ENCODE measurements at regions not wholly inside any gene's neighbourhood (a gene's known extent, or its start where the extent isn't known, plus 50 kb on each side); places are given as distances from the start of the nearest gene placed in this dataset.
"Not testable (repeated sequence)": the region's sequence is repeated elsewhere in the genome, so short reads cannot be mapped to it uniquely, and the experiment has no call there.

DNA sequence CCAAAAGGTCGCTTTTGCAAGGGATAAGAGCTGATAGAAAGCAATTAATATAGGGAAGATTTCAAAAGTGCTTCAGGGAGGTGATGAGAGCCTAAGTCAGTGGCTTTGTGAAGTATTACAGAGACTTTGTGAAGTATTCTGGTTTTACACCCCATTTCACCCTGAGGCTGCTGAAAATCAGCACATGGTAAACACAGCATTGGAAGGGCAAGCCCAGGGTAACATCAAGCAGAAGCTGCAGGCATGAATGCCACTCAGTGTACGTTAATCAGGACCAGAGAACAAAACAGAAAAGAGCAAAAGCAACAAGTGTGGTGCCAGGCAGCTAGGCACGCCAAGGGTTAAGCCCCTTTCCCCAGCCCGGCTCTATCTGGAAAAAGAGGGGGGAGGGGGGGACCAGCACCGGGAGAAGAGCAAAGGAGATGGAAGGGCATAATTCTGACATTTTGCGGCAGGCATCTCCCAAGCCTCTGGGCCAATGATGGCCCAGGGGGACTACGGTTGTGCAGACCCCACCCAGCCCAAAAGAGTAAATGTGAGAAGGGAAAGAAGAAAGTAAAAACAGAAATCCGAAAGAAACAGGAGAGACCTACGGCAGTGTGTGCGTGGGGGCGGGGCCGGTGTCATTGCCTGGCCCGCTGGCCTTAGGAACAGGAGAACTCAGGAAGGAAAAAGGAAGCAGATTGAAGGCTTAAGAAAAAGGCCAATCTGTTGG, 58.9 kb downstream of the DHRS2 start:
- no peak for DNase-seq

DNA sequence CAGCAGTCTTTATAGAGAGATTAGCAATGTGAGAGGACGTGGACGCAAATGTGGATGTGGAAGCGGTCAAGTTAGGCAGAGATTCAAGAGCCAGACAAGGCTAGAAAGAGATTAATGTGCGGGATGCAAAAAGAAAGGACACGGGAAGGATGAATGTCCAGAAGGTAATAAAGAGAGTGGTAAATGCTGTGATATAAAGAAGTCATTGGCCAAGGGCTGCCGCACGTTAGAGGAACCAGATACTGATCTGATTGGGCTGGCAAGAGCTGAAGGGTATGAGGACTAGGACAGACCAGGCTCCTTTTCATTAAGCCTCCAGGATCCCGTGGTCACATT, 59.5 kb downstream of the DHRS2 start:
- DNase-seq, result no peak

GRCh38 chr14:23696701-23697239, 60.6 kb downstream of the DHRS2 start:
- no peak for DNase-seq

- no peak for DNase-seq
Measured at GRCh38 chr14:23697680-23698079, 61.5 kb downstream of the DHRS2 start.

GRCh38 chr14:23702656-23703426, 66.7 kb downstream of the DHRS2 start:
- no peak for DNase-seq

GRCh38 chr14:23704890-23705289, 68.7 kb downstream of the DHRS2 start:
- no peak for DNase-seq

GRCh38 chr14:23707415-23707814, 71.3 kb downstream of the DHRS2 start:
- DNase-seq, result no peak

DNA sequence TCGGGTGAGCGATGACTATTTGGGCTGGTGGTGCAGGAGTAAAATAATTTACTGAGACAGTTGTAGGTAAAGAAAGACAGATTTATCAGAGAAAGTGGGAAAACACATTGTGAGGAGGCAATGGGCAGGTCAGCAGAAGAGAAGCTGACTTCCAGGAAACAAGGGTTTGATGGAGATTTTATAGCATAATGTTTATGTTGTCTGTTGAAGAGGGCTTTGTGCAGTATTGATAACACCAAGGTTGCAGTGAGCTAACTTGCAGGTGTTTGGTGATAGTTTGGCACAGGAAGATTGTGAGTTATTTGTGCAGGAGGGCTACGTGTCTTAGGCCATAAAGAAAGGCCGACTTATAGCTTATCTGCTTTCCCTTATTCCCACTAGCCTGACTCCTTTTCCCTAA, 72.2 kb downstream of the DHRS2 start:
- DNase-seq, result no peak

- DNase-seq, result no peak
Measured at GRCh38 chr14:23709923-23710322, 73.8 kb downstream of the DHRS2 start.

- no peak for DNase-seq
Measured at GRCh38 chr14:23712287-23712686, 76.1 kb downstream of the DHRS2 start.

GRCh38 chr14:23719225-23719985, 83.2 kb downstream of the DHRS2 start:
- no peak for DNase-seq

- DNase-seq, result no peak
Measured at GRCh38 chr14:23722675-23723074, 86.5 kb downstream of the DHRS2 start.

DNA sequence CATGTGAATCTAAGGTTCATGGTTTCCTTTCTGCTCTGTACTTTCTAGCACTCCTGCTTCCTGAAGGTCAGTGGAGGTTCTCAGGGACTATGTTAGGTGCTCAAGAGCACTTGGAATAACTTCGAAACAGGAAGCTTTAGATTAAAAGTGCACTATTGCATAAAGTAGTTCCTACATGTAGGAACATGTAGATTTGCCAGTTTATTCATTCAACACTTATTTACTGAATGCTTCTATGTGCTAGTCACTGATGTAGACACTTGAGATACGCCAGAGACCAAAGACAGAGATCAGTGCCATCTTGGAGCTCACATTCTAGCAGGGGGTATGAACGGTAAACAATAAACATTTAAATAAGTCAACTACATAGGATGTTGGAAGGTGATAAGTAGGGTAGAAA, 87.7 kb downstream of the DHRS2 start:
- DNase-seq, result no peak

GRCh38 chr14:23725528-23725927, 89.4 kb downstream of the DHRS2 start:
- DNase-seq, result no peak

- no peak for DNase-seq
Measured at GRCh38 chr14:23725980-23726710, 90.0 kb downstream of the DHRS2 start.

GRCh38 chr14:23727566-23728335, 91.6 kb downstream of the DHRS2 start:
- DNase-seq, result peak; percentile 33 to 35

- no peak for DNase-seq
Measured at GRCh38 chr14:23728791-23729190, 92.6 kb downstream of the DHRS2 start.

GRCh38 chr14:23729720-23730387, 93.7 kb downstream of the DHRS2 start:
- DNase-seq, result no peak

DNA sequence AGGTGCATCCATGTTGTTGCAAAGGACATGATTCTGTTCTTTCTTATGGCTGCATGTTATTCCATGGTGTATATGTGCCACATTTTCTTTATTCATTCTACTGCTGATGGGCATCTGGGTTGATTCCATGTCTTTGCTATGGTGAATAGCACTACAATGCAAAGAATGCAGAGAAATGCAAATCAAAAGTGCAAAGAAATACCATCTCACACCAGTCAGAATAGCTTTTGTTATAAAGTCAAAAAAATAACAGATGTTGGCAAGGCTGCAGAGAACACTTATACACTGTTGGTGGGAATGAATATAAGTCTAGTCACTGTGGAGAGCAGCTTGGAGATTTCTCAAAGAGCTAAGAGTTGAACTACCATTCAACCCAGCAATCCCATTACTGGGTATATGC, 99.2 kb downstream of the DHRS2 start:
- no peak for DNase-seq

GRCh38 chr14:23744368-23744767, 108.2 kb downstream of the DHRS2 start:
- DNase-seq, result not testable (repeated sequence)

- no peak for DNase-seq
Measured at GRCh38 chr14:23750357-23750756, 114.2 kb downstream of the DHRS2 start.

DNA sequence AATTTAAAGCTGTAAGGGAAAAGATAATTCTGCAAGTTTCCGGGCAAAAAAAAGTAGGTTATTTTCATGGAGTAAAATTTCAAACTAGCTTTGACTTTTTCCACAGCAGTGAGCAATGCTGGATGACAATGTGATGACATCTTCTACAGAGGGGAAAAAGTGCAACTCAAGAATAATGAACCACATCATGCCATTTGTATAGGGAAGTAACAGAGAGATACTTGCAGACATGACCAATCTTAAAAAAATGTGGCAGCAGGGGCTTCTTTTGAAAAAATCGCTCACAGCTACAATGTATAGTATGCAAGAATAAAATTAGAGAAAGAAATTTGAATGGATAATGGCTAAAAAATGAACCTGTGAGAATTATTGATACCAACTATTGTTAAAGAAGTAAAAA, 115.5 kb downstream of the DHRS2 start:
- DNase-seq, result no peak

Measured in AML-193 (cell line).